GM18907 (cell line): ENCODE measurements at regions not wholly inside any gene's neighbourhood (a gene's known extent, or its start where the extent isn't known, plus 50 kb on each side); places are given as distances from the start of the nearest gene placed in this dataset.

Experiments
- ATAC-seq: cut with Tn5 transposase; IDR thresholded peaks from one replicate; pipeline ENCODE4 v1.9.1; 2021; ENCODE audit warnings: mild to moderate bottlenecking, moderate library complexity; ENCODE audit not compliant: unreplicated experiment

DNA sequence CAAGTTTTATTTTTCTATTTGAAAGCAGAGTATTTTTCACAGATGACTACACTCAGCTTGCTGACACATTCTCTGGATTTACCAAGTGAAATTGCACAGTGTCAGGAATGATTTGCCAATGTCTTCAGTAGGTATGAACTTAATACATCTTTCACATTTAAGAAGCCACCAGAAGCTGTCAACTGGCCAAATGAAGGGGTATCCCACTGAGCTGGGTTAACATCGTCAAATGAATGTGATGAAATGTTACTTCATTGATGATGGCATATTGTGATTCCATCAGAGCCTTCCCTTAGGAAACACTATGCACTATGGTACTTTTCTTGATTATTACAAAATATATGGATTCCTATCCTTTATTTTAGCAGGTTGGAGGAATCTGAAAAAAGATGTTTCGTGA is 592.3 kb downstream of the FGF9 start:
- ATAC-seq = no peak

DNA sequence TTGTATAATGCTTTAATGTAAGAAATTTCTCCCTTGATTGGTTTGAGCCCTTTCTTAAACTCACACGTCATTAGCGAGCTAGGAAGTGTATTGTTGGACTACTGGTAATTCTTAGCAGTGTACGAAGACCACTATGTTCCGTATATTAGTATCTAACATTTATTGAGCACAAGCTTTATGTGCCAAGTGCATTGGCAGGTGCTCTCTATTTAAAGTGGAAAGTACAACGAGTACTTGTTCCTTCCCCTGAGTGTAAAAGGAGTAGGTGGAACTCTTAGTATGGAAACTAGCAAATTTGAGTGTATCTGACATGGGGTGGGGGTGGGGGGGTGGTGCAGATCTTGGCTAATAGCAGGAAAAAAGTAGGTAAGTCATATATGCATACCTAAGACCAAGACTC is 594.7 kb downstream of the FGF9 start:
- no peak for ATAC-seq

DNA sequence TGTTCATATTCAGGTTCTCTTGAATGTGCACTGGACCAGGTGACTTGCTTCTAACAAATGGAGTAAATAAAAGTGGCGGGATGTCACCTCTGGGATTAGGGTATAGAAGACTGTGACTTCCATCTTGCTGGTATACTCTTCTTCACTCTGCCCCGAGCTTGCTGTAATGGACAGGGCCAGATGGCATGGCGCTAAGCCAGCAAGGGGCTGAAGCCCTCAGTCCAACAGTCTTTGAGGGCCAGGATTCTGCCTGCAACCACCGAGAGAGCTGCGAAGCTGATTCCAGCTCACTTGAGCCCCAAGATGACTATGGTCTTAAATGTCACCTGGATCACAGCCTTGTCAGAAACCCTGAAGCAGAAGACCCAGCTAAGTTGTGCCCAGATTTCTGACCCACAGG is 600.0 kb downstream of the FGF9 start:
- ATAC-seq = no peak

DNA sequence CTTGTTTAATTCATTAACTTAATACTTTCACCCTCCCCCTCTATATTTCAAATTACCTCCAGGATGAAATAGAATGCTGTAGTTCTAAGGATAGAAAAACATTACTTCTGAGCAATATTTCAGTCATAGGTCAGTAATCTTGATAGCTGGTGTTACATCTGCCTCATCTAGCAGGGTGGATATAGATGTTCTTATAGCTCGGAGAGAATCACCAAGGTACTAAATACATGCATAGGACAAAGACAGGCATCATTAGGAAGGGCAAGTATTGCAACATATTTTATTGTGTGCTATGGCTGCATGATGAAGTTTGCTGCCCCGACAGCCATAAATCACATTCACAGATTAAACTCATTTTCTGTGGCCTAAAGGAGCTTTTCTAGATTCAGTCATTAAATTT is 601.0 kb downstream of the FGF9 start:
- no peak for ATAC-seq

DNA sequence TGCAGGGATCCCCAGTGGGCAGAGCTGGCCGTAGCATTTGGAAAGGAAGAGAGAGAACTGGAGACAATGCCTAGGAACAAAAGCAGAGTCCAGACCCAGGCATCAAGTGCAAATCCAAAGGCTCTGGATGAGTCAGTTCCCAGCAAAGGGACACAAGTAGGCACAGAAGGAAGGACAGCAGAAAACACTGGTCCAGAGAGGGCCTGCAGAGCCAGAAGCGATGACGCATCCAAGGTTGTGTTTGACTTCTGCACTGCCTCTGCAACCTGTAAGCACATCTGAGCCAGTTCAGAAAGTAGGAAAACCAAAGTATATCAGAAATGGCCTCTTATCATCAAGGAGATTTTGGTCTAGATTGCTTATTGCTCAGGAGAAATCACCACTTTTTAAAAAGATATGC is 604.5 kb downstream of the FGF9 start:
- no peak for ATAC-seq

DNA sequence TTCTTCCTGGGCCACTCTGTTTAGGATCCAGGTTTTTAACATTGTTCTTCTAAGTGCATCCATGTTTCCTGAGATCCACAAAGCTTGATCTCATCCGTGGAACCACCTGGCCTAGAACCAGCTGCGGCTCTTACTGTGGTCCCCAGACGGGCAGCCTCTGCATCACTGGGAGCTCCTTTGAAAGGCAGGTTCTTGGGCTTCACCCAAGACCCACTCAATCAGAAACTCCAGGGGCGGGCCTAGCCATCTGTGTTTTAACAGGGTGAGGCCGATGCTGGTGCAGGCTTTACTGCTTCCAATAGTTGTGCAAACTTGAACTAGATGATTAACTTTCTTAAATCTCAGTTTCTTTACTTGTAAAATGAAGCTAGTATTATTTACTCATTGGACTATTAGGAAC is 605.7 kb downstream of the FGF9 start:
- ATAC-seq = no peak

DNA sequence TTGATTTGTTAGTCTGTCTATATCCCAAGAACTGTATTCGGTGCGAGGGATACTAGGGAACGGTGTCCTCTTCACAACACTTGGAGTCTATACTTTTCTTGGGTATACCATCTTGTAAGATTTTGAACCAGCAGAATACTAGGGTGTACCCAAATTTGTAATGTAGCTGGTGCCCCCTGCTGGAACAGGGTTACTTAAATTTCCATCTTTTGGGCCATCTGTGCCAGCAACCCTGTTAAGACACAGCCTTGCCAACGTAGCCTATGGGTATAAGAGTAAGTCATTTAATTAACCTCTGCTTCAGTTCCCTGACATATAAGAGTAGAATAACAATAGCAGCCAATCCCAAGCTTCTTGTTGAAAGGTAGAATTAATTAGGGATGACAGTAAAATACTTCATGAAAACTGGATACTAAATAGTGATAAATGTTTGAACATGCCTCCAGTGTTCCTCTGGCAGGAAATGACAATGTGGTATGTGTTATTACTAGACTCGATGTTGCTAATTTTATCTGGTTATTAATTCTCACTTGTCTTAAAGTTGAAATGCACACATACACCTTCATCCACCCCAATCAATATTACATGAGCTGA is 607.6 kb downstream of the FGF9 start:
- peak; percentile 88 for ATAC-seq

DNA sequence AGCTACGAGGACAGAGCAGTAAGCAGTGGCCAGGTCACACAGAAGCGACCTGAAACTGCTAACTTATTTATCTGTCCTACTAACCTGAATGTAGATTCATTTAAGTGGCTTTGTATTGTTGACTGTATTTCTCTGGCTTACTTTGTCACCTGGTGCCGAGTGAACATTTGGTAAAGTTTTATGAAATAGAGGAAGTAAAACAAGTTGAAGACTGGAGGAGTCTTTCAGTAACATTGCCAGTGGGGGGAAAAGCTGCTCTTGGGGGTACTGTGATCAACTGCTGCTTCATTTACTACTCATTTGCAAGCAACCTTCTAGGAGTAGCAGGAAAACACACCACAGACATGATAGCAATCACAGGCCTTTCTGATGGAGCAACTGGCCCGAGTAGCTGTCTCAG is 615.0 kb downstream of the FGF9 start:
- no peak for ATAC-seq

DNA sequence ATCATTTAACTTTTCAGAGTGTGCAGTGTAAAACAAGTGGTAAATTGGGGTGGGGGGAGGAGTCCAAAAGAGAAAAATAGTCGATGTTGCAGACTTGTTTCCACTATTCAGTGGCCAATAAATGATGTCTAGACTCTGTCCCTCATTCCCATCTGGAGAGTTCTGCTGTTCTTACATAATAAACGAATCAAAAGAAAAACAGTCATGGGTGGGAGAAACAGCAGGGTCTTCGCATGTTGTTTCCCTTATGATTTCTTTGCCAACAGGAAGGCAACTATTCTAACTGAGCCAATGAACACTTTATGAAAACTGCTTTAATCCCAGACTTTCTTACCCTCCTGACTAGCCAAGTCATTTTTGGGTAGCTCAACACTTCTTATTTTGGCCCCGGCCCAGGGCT is 615.5 kb downstream of the FGF9 start:
- no peak for ATAC-seq

DNA sequence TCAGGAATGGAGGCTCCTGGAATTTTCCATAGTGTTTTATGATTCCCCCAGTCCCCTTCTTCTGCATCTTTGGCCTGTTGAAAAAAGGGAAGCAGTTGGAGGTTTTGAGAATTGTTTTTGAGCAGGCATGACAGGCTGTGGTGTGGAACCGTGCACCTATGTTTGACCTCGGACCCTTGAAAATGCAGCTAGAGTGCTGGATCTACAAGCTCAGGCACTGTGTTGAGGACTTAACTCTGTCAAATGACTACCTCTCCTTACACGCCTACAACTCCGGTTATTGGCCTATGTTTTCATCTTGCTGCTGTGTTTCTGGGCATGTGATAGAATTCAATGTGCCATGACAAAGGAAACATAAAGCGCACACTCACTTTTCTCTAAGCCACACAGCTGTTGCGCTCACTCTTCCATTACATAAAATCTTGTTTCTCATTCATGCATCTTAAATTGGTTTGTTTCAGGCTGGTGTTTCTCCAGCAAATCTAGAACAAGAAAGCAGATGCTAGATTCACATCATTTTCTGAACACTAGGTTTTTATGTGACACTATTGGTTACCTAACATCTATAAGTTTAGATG is 616.6 kb downstream of the FGF9 start:
- no peak for ATAC-seq

DNA sequence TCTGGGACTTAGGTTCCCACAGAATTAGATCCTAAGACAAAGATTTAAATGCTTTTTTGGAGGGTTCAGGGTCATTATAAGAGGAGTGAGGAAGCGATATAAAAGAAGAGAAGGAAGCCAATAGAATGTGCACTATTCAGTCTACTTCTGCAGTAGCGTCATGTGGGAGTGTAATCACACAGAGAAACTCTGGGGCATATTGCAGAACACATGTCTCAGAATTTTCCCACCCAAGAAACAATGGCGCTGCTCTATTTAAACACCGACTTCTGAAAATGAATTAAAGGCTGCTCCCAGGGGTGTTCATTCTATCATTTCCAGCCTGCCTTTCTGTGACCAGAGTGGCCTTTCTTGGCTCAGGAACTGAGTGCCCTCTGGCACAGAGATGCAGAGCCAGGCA is 617.6 kb downstream of the FGF9 start:
- ATAC-seq = no peak

DNA sequence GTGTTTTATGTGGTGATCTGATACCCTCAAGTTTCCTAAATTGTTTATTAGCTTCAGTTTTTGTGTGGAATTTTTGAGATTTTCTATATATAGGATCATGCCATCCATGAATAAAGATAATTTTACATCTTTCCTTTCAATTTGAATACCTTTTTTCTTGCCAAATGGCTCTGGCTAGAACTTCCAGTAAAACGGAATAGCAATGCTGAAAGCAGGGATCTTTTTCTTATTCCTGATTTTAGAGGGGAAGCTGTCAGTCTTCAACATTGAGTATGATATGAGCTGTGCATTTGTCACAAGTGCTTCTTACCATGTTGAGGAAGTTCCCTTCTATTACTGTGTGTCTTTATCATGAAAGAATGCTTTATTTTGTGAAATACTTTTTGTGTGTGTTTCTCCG is 618.8 kb downstream of the FGF9 start:
- no peak for ATAC-seq

DNA sequence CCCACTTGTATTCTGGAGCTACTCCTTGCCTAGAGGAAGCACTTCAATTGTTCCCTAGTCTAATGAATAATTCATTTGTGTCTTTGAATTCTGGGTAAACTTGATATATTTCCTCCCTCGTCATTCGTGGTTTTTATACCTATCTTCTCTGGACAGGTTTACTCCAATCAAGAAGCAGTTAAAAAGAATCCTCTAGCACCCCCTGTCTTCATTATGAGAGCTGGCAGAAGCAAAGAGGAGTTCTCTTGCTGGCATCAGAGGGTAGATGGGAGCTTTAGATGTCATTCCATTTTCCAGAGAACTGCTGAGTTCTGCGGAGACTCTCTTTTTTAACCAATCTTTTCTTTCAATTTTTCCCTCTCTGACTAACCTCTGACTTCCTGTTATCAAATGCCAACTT is 627.7 kb downstream of the FGF9 start:
- ATAC-seq = no peak

DNA sequence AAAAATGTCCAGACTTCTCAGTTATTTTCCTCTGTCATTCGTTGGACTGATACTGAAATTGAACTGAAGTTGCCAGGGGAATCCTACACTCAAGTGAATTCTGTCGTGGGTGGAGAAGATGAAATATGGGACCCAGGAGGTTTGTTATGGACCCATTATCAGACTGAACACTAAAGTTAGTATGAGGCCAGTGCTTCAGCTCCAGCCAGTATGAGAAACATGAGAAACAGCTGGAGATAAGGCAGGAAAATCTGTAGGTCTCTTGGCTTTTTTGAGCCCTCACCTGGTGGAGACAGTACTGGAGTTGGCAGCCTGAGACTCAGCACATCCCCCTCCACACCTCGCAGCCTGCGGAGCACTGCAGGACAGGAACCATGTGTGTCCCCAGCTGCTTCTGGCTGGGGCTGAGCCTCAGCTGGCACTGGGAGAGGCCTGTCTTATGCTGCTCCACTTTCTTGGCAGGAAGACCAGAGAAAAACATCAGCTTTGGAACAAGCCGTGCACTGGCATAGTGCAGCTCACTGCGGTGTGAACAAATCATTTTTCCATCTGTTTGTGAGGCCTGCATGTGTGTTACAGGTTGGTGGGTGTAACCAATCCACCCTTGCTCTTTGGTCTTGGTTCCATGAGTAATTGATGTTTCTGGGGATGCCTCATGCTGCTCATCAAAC is 641.0 kb downstream of the FGF9 start:
- ATAC-seq = no peak

DNA sequence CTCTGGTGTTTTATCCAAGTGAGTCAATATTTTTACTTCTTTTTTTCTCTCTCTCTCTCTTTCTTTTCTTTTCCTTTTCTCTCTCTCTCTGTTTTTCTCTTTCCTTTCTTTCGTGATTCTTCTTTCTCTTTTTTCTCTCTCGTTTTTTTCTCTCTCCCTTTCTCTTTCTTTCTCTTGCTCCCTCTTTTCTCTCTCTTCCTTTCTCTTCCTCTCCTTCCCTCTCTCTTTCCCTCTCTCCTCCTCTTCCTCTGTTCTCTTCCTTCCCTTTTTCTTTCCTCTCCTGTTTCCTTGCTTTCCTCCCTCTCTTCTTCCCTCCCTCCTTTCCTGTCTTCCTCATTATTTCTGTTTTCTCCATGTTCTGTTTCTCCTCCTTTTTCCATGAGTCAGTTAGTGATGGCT is 641.5 kb downstream of the FGF9 start:
- no peak for ATAC-seq

DNA sequence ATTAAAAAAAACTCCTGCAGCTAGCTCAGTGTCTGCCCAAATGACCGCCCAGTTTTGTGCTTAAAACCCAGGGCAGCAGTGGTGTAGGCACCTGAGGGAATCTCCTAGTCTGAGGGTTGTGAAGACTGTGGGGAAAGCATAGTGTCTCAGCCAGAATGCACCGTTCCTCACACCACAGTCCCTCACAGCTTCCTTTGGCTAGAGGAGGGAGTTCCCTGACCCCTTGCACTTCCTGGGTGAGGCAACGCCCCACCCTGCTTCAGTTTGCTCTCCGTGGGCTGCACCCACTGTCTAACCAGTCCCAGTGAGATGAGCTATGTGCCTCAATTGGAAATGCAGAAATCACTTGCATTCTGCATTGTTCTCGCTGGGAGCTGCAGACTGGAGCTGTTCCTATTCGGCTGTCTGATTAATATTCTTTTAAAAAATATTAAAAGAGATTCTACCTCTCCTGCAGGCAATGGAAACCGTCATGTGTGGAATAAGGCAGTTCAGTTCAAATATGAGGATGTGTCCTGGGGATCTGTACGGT is 645.7 kb downstream of the FGF9 start:
- no peak for ATAC-seq

DNA sequence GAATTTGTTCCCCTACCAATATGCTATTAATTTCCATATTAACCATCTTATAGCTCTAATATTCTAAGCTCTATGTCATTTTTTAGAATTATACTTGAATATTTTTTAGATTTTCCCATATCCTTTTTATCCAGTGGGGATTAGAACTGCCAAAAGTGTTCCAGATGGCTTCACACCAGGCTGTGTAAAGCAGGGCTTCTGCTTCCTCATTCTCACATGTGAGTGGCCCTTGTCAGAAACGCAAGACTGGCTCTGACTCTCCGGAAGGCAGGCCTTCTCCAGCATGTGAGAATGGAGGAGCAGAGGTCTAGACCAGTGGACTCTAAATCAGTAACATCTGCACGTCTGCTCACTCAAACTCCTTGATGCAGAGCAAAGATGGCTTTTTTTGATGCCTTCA is 650.1 kb downstream of the FGF9 start:
- ATAC-seq = no peak

DNA sequence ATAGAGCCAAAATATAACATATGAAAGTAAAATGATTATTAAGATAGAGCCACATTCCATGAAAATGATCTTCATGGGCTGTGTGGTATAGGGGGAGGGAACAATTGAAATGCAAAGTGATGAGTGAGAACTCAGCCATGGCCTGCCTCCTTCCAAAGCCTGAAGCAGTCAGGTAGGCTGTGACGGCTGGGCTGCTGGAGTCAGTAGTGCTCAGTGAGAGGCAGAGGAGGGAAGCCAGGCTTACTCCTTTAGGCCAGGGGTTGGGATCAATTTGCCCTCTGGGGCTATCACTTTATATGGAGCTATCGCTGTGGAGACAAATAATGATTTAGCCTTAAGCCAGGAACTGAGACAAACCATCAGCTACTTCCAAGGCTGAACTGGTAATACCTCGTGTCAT is 654.9 kb downstream of the FGF9 start:
- no peak for ATAC-seq

DNA sequence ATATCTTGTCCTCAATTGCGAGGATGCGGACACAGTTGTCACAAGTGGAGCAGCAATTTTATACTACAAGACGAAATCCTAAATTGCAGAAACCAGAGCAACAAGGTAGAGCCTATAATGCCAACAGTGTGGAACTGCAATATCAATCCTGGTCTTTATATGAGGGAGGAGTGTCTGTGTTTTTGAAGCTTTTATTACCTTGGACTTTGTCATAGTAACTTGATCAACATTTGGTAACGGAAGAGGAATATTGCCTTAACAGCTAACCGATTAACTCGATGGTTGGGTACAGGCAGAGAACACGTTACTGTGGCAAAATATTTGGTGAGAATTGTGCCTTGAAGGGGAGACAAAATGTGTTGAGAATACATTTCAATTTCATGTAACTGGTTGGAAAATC is 661.5 kb downstream of the FGF9 start:
- ATAC-seq = no peak

DNA sequence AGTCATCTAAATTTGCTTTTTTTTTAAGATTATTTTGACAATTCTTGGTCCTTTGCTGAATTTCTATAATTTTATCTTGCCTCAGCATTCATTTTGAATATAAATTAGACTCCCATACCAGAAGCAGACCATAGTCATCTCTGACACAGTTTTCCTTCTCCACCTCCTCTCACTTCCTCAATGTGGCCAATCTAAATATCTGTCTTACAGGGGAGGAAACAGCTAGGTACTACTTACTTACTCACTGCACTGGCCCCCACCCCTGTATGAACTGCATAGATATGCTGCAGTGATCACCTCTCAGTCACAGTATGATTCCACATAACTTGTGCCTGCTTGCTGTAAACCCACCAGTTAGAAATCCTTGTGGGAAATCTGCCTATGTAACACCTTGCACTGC is 665.6 kb downstream of the FGF9 start:
- no peak for ATAC-seq

DNA sequence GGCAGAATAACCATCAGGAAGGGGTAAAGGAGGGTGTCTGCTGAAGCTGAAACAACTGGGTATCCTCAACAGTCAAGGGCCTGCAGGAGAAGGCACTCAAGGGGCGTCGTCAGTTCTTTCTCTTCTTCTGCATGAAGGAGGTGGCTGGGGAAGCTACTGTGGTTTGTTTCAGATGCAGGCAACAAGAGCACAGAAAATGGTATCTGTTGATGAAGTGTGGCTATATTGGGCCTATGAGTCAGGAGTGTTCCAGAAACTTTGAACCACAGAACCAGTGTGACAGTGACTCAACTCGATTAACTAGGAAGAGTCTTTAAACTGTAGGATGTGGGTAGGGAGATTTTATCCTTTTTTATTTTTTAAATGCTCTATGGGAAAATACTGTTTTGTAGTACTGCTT is 686.3 kb downstream of the FGF9 start:
- no peak for ATAC-seq

DNA sequence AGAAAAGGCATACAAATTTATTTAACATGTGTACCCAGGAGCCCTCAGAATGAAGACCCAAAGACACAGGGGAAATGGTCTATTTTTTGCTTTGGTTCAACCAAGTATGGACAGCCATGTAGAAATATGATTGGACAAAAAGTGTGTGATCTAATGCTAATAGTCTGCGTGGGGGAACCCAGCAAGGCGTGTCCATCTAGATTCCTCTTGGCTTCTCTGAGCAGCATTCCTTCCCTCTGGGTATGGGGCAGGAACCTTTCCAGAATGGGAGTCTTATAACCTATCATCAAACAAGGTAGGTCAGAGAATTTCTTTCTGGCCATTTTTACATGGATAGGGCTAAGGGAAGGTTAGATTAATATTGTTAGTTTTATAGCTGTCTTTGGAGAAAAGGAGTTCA is 698.2 kb downstream of the FGF9 start:
- no peak for ATAC-seq

DNA sequence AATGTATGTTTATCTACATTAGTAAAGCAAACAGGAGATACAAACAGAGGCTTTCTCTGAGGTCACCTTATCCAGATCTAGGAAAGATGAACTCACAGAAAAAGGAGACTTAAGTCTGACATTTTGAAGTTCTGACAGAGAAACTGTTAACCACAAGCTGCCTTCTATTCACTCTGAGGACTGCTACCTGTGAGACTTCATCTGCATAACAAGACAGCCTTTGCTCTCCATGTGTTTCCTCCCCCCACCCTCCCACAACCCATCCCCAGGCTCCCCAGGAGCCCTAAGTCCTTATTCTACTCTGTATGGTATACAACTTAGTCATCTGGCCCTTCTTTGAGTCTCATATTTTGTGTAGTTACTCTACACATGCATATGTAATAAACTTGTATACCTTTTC is 699.0 kb downstream of the FGF9 start:
- no peak for ATAC-seq
